Omental fat pad (tissue), 3 donors: ENCODE measurements at regions not wholly inside any gene's neighbourhood (a gene's known extent, or its start where the extent isn't known, plus 50 kb on each side); places are given as distances from the start of the nearest gene placed in this dataset.

Experiments
- ATAC-seq: fragments of 150-250 bp; one replicate; pipeline ENCODE4 v1.9.1; 2016; ENCODE audit warnings: mild to moderate bottlenecking, moderate library complexity; ENCODE audit not compliant: low FRiP score
- DNase-seq: peaks from one replicate; pipeline ENCODE4 v3.0.0-alpha.2; 2019; ENCODE audit warnings: low spot score
- TF ChIP-seq, protein P1 (sequence below), 3 donors: fragments of 450-650 bp; IDR thresholded peaks; one replicate each; pipeline ENCODE4 v1.5.1; 2016 to 2017; ENCODE audit warnings: antibody characterized with exemption in 3 of 3, mild to moderate bottlenecking in 3 of 3, moderate library complexity in 2 of 3

DNA sequence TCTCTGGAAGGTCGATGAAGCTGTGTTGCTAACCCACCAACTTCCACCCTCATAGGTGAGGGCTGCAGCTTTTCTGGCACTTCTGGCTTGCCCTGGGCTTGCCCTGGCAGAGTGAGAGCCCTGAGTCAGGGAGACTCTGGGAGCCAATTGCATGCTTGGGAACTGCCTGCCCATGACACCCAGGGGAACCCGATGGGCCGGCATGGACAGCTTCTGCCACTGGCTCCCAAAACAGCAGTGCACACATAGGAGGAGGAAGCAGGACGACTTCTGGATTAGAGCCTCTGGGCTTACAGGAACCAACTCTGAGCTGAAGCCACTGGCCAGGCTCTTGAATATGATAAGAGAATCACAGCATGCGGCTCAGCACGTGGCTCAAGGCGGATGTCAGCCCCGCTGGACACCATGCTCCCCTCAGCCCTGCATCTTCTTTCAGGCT, 135.2 kb upstream of the UNC5B start:
- DNase-seq (no peak), ATAC-seq (no peak)
- TF ChIP-seq, protein P1, sequence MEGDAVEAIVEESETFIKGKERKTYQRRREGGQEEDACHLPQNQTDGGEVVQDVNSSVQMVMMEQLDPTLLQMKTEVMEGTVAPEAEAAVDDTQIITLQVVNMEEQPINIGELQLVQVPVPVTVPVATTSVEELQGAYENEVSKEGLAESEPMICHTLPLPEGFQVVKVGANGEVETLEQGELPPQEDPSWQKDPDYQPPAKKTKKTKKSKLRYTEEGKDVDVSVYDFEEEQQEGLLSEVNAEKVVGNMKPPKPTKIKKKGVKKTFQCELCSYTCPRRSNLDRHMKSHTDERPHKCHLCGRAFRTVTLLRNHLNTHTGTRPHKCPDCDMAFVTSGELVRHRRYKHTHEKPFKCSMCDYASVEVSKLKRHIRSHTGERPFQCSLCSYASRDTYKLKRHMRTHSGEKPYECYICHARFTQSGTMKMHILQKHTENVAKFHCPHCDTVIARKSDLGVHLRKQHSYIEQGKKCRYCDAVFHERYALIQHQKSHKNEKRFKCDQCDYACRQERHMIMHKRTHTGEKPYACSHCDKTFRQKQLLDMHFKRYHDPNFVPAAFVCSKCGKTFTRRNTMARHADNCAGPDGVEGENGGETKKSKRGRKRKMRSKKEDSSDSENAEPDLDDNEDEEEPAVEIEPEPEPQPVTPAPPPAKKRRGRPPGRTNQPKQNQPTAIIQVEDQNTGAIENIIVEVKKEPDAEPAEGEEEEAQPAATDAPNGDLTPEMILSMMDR (IDR thresholded peaks at IDR 0.05) = no peak

DNA sequence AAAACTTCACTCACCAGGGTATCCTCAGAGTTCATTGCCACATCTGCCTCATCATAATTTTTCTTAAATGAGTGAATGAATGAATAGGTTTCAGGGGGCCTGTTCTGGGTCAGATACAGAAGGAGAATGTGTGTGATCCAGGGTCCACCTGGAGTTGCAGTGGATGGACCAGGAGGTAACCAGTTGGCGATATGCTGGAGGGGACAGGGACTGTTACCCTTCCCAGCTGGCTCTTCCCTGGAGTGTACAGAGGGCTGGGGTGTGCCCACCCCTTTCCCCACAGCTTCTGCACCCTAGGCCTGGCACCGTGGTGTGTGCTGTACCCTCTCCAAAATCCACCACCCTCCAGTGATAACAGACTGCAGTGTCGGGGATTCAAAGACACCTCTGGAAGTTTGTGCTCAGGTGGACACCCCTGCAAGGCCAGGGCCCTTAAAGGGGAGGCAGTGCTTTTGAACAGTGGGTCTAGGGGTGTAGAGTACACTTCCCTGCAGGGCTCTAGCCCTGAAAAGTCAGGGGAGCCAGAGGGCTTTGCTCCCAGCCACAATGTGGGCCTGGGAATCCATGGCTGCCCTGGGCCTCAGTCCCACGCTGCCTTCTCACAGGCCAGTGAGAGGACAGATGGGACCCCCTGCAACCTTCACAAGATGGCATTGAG, 134.4 kb upstream of the UNC5B start:
- ATAC-seq = no peak
- DNase-seq = no peak
- TF ChIP-seq, protein P1 (IDR thresholded peaks at IDR 0.05) = no peak

DNA sequence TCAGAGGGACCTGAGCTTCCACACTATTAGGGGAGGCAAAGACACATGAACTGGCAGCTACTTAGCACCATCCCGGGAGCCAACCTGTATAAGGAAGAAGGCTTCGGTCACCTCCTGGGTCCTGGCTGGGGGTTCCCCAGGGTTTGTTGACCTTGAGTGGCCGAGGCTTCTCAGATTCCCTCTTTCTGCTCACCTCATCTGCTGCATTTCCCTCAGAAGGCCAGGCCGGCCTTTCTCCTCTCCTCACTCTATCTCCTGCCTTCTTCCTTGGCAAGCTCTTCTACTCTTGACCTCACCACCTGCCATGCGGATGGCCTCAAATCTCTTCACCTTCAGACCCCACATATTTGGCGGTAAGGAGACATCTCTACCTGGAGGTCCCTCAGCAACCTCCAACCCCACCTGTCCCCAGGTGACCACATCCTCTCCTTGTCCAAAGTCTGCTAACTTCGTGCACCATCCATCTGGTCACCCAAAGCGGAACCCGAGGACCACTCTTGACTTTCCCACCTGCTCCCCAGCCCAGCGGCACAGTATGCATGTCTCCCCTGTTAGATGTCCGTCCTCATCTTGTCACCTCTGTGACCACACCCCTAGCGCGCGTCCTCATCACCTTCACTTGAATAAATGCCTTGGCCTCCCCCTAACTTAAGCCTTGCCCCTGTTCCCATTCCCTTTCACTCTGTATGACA, 133.8 kb upstream of the UNC5B start:
- TF ChIP-seq, protein P1 (IDR thresholded peaks at IDR 0.05) = no peak
- DNase-seq = no peak
- ATAC-seq = no peak

DNA sequence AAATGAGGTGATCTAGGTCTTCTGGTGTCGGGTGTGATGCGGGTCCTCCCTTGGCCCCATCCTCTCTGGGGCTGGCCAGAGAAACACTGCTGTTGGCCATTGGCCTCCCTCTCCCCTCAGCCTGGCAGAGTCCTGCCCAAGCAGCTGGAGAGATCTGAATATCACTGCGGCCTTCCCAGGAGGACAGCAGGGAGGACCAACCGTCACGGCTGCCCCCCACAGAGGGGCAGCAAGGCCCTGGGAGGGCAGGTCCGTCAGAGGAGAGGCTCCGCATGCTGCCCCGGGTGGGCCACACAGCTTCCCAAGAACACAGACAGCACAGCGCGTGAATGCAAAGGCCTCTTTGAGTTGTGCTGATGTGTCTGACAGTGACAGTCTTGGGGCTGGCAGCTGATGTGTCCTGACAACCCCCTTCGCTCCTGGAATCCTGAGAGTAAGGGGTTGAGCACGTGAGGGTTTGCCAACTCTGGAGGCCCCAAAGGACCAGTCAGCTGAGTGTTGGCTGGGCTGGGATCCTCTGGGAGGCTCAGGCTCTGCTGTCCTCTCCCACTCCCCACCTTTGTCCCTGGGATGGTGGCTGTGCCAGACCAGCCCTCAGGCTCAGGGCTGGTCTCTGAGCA, 132.5 kb upstream of the UNC5B start:
- ATAC-seq = no peak
- DNase-seq = no peak
- TF ChIP-seq, protein P1 (IDR thresholded peaks at IDR 0.05) = no peak

DNA sequence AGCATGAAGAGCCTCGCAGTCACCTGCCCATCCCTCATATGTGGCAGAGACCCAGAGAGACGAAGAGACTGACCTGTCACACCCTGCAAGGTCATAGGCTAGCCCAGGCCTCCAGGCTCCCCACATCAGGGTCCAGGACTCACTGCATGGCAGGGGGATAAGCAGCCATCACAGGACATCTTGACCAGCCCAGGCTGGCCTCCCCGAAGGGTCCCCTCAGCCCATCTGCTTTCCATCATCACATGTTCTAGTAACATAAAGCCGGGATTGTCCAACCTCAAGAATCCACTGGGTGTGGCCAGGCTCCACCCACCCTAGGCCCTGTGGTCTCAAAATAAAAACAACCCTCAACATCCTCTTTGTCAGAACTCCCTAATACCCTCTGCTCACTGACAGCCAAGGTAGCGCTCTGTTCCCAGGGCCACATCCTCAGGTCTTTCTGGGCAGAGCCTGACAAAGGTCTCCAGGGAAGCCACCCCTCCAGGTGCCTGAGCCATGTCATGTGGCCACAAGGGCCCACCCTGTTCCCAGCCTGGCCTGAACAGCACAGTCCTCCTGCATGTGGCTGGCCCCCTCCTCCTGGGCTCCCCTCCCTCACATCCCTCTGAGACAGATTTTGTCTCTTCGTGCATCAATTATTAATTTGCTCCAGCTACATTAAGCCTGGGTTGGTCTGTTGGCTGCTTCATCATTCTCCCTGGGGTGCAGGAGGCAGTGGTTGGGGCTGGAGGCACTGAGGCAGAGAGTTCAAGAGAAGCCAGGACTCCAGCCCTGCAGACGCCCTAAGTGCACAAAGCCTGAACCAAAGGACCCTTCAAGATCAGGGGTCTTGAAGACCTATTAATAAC, 131.8 kb upstream of the UNC5B start:
- TF ChIP-seq, protein P1 (IDR thresholded peaks at IDR 0.05) = no peak
- DNase-seq (no peak), ATAC-seq (no peak)

DNA sequence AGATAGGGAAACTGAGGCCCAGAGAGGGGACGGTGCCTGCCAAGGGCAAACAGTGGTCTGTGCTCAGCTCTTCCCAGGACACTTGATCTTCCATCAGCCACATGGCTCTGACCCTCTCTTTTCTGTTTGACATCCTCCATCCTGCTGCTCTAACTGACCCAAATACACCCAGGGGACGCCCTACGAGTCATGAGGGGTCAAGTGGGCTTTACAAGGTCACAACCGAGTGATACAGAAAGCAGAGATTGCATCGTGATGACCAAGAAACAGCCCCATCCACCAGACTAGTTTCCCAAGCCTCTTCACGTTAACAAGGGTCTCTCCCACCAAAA, 131.2 kb upstream of the UNC5B start:
- ATAC-seq (no peak), DNase-seq (no peak)
- TF ChIP-seq, protein P1 (IDR thresholded peaks at IDR 0.05) = no peak
